Neuronal stem cell (in vitro differentiated cells): ENCODE measurements at regions not wholly inside any gene's neighbourhood (a gene's known extent, or its start where the extent isn't known, plus 50 kb on each side); places are given as distances from the start of the nearest gene placed in this dataset.

Experiments
- DNase-seq: peaks from one replicate; pipeline ENCODE4 v3.0.0-alpha.2; 2013; ENCODE audit warnings: low spot score
- H2AFZ ChIP-seq: one replicate; pipeline ENCODE4 v1.6.1; 2013; ENCODE audit warnings: mild to moderate bottlenecking, low read length, inconsistent platforms
- H2AK5ac ChIP-seq: 2 replicates; pipeline ENCODE4 v1.6.1; 2013; ENCODE audit warnings: low read depth, mild to moderate bottlenecking, inconsistent platforms, low read length, moderate library complexity, mixed read lengths
- H2BK120ac ChIP-seq: 2 replicates; pipeline ENCODE4 v1.6.1; 2013; ENCODE audit warnings: low read depth, mild to moderate bottlenecking, inconsistent platforms, low read length, moderate library complexity, mixed read lengths
- H2BK12ac ChIP-seq: one replicate; pipeline ENCODE4 v1.6.1; 2013; ENCODE audit warnings: low read length, inconsistent platforms
- H2BK15ac ChIP-seq: 2 replicates; pipeline ENCODE4 v1.6.1; 2013; ENCODE audit warnings: mild to moderate bottlenecking, low read length, inconsistent platforms, mixed read lengths
- H2BK5ac ChIP-seq: one replicate; pipeline ENCODE4 v1.6.1; 2013; ENCODE audit warnings: inconsistent platforms, mild to moderate bottlenecking, low read length, moderate library complexity
- H3K14ac ChIP-seq: one replicate; pipeline ENCODE4 v1.6.1; 2013; ENCODE audit warnings: low read length, inconsistent platforms
- H3K18ac ChIP-seq: 2 replicates; pipeline ENCODE4 v1.6.1; 2013; ENCODE audit warnings: low read length, inconsistent platforms
- H3K23ac ChIP-seq: 2 replicates; pipeline ENCODE4 v1.6.1; 2013; ENCODE audit warnings: low read depth, mild to moderate bottlenecking, mixed read lengths, low read length, inconsistent platforms; ENCODE audit not compliant: poor library complexity
- H3K27ac ChIP-seq: replicated peaks from 3 replicates; pipeline ENCODE4 v1.5.1; 2013; ENCODE audit warnings: low read length, inconsistent platforms
- H3K27me3 ChIP-seq, 3 experiments: 2 replicates each; pipeline ENCODE4 v1.6.1; 2013; ENCODE audit warnings: low read length in 3 of 3, mild to moderate bottlenecking in 2 of 3, inconsistent platforms in 1 of 3, low read depth in 1 of 3, mixed read lengths in 1 of 3, moderate library complexity in 1 of 3; ENCODE audit not compliant: control insufficient read depth in 3 of 3, insufficient read depth in 3 of 3
- H3K36me3 ChIP-seq, 2 donors: replicated peaks in 1 of 2; 2 replicates each; pipeline ENCODE4 v1.6.1; 2013; ENCODE audit warnings: low read length in 2 of 2; ENCODE audit not compliant: control insufficient read depth in 2 of 2, insufficient read depth in 2 of 2
- H3K4ac ChIP-seq: 2 replicates; pipeline ENCODE4 v1.6.1; 2013; ENCODE audit warnings: inconsistent platforms, mild to moderate bottlenecking, low read length, moderate library complexity
- H3K4me1 ChIP-seq, 2 donors: 1 replicate in 1 of 2; 2 replicates in 1 of 2; pipeline ENCODE4 v1.6.1; 2013; ENCODE audit warnings: low read length in 2 of 2, low read depth in 1 of 2; ENCODE audit not compliant: control insufficient read depth in 2 of 2, insufficient read depth in 1 of 2
- H3K4me2 ChIP-seq: one replicate; pipeline ENCODE4 v1.6.1; 2013; ENCODE audit warnings: mild to moderate bottlenecking, low read length, inconsistent platforms; ENCODE audit not compliant: insufficient read depth, poor library complexity, severe bottlenecking
- H3K4me3 ChIP-seq, 2 donors: 2 replicates each; pipeline ENCODE4 v1.5.1; 2013; ENCODE audit warnings: low read length in 2 of 2, mild to moderate bottlenecking in 2 of 2, inconsistent platforms in 1 of 2, moderate library complexity in 1 of 2
- H3K79me1 ChIP-seq: one replicate; pipeline ENCODE4 v1.6.1; 2013; ENCODE audit warnings: low read depth, mild to moderate bottlenecking, inconsistent platforms, low read length, moderate library complexity
- H3K9ac ChIP-seq: one replicate; pipeline ENCODE4 v1.6.1; 2013; ENCODE audit warnings: mild to moderate bottlenecking, low read depth, low read length, inconsistent platforms; ENCODE audit not compliant: poor library complexity
- H3K9me3 ChIP-seq, 2 donors: replicated peaks in 1 of 2; 2 replicates each; pipeline versions ENCODE3 to v1.6.1; 2013; ENCODE audit warnings: low read length in 2 of 2, mild to moderate bottlenecking in 2 of 2, inconsistent platforms in 1 of 2, low read depth in 1 of 2, mixed read lengths in 1 of 2, moderate library complexity in 1 of 2; ENCODE audit not compliant: control insufficient read depth in 2 of 2, insufficient read depth in 1 of 2
- H4K8ac ChIP-seq: one replicate; pipeline ENCODE4 v1.6.1; 2013; ENCODE audit warnings: low read depth, mild to moderate bottlenecking, inconsistent platforms, low read length, moderate library complexity
- H4K91ac ChIP-seq: one replicate; pipeline ENCODE4 v1.6.1; 2013; ENCODE audit warnings: low read length, low read depth, mild to moderate bottlenecking, inconsistent platforms; ENCODE audit not compliant: poor library complexity
- WGBS, 2 donors: extraction: QIAGEN DNeasy Blood & Tissue Kit; methylation state at CpG; one replicate each; pipeline ENCODE4 v1.1.7; 2013; ENCODE audit warnings: missing lambda C conversion rate in 2 of 2, mixed read lengths in 1 of 2; ENCODE audit not compliant: insufficient read length in 2 of 2, insufficient replicate concordance in 1 of 2; ENCODE audit errors: extremely low coverage in 2 of 2; 5-methylcytosine and 5-hydroxymethylcytosine counted together

DNA sequence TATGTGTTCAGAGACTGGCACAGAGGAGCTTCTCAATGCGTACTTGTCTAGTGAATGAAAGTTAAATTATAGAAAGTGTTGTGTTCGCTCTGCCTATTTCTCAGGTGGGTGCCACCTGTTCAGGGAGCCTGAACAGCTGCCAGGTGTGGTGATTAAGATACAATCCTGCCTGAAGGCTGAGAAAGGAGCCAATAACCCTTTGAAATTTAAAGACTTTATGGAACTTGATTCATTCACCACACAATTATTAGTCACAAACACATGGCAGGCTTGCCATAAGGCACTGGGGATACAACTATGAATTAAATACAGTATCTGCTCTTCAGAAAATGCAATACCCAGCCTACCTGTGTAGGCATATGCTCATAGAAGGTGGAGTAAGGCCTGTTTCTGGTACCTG, 92.9 kb upstream of the AMOTL1 start:
- H3K14ac ChIP-seq: no peak overlapping the region
- H3K23ac ChIP-seq: no peak overlapping the region
- no peaks in the 10 kb centered on the region for H3K4me1 ChIP-seq
- no peaks in the 10 kb centered on the region for H3K79me1 ChIP-seq
- H3K18ac ChIP-seq: no peak overlapping the region
- no peak overlapping the region for H3K4me2 ChIP-seq
- H2BK12ac ChIP-seq: no peak overlapping the region
- H3K9ac ChIP-seq: no peak overlapping the region
- H3K27ac ChIP-seq: no peak overlapping the region
- H3K27me3 ChIP-seq: no peaks in the 10 kb centered on the region
- peaks cover 0 to 2% of the 10 kb centered on the region in 2 donors for H3K9me3 ChIP-seq
- H3K36me3 ChIP-seq: no peaks in the 10 kb centered on the region
- no peak overlapping the region for H2BK120ac ChIP-seq
- no peak overlapping the region for H2BK15ac ChIP-seq
- WGBS, 2 donors: no CpG with 5 or more reads among the region's 2 CpGs
- no peak overlapping the region for H2AK5ac ChIP-seq
- no peak overlapping the region for H3K4me3 ChIP-seq
- no peak overlapping the region for H4K8ac ChIP-seq
- no peak overlapping the region for H3K4ac ChIP-seq
- no peak for DNase-seq
- no peak overlapping the region for H4K91ac ChIP-seq
- H2BK5ac ChIP-seq: no peak overlapping the region
- H2AFZ ChIP-seq: no peak overlapping the region

- Histone ChIP-seq H3K9me3 (peaks cover 0 to 2% of the 10 kb centered on the region in 2 donors), H2AFZ (no peak overlapping the region), H3K4ac (no peak overlapping the region), H3K18ac (no peak overlapping the region), H4K8ac (no peak overlapping the region), H2BK15ac (no peak overlapping the region), H2BK12ac (no peak overlapping the region), H4K91ac (no peak overlapping the region), H3K36me3 (no peaks in the 10 kb centered on the region), H2BK120ac (no peak overlapping the region), H3K4me1 (no peaks in the 10 kb centered on the region), H2AK5ac (no peak overlapping the region), H3K27me3 (no peaks in the 10 kb centered on the region), H3K14ac (no peak overlapping the region), H2BK5ac (no peak overlapping the region), H3K4me2 (no peak overlapping the region), H3K23ac (no peak overlapping the region), H3K4me3 (no peak overlapping the region), H3K27ac (no peak overlapping the region), H3K9ac (no peak overlapping the region), H3K79me1 (no peaks in the 10 kb centered on the region)
- DNase-seq: no peak
These were observed 92.3 kb upstream of the AMOTL1 start for GRCh38 chr11:94675813-94676212.

DNA sequence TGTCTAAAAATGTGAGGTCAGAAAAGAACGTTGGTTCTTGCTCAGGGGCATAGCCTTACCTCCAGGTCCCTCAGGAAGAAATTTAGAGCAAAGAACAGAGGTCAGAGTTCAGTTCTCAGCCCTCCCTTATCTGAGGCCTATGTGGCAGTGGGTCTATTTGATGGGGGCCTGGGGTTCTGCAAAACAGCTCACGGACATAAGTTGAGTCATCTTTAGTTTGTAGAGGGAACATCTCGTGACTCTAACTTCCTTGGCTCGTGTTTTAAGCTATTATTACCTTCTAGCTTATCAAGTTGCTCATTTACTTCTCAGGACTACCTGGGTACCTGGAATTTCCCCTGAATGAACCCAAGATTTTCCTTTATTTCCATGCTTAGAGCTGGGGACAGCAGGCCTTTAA, 91.3 kb upstream of the AMOTL1 start:
- Histone ChIP-seq H3K4me1 (no peaks in the 10 kb centered on the region), H2AFZ (no peak overlapping the region), H3K4ac (no peak overlapping the region), H4K91ac (no peak overlapping the region), H3K27me3 (no peaks in the 10 kb centered on the region), H2BK15ac (no peak overlapping the region), H3K18ac (no peak overlapping the region), H3K4me2 (no peak overlapping the region), H3K9me3 (peaks cover 0 to under 1% of the 10 kb centered on the region in 2 donors), H2AK5ac (no peak overlapping the region), H3K23ac (no peak overlapping the region), H3K36me3 (no peaks in the 10 kb centered on the region), H3K14ac (no peak overlapping the region), H3K9ac (no peak overlapping the region), H4K8ac (no peak overlapping the region), H3K27ac (no peak overlapping the region), H2BK5ac (no peak overlapping the region), H3K4me3 (no peak overlapping the region), H3K79me1 (no peaks in the 10 kb centered on the region), H2BK120ac (no peak overlapping the region), H2BK12ac (no peak overlapping the region)
- no CpG with 5 or more reads among the region's 4 CpGs for WGBS, 2 donors
- DNase-seq: no peak

DNA sequence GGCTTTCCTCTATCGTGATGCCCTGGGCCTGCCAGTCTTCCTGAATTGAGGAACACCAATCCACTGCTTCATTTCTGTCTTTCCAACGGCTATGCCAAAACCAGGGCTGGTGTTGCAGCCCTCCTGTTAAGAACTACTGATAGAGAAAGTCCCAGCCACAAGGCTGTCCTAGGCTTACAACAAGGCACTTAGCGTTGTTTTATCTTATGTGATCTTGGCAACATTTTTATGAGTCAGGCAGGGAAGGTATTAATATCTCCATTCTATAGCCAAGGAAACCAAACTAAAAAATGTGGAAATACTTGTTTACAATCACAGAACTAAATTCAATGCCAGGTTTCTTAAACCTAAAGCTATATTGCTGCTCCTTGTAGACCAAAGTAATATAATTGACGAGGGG, 89.9 kb upstream of the AMOTL1 start:
- H3K18ac ChIP-seq: no peak overlapping the region
- H3K4ac ChIP-seq: no peak overlapping the region
- H3K27ac ChIP-seq: no peak overlapping the region
- no peak overlapping the region for H2BK120ac ChIP-seq
- H3K4me1 ChIP-seq: no peaks in the 10 kb centered on the region
- H3K9me3 ChIP-seq: no peaks in the 10 kb centered on the region
- no CpG with 5 or more reads among the region's 4 CpGs for WGBS, 2 donors
- no peaks in the 10 kb centered on the region for H3K36me3 ChIP-seq
- H2BK12ac ChIP-seq: no peak overlapping the region
- H4K91ac ChIP-seq: no peak overlapping the region
- no peaks in the 10 kb centered on the region for H3K27me3 ChIP-seq
- no peak overlapping the region for H3K4me3 ChIP-seq
- no peak overlapping the region for H2BK5ac ChIP-seq
- no peaks in the 10 kb centered on the region for H3K79me1 ChIP-seq
- no peak overlapping the region for H4K8ac ChIP-seq
- no peak overlapping the region for H2AK5ac ChIP-seq
- DNase-seq: no peak
- no peak overlapping the region for H3K23ac ChIP-seq
- no peak overlapping the region for H3K14ac ChIP-seq
- no peak overlapping the region for H2BK15ac ChIP-seq
- H2AFZ ChIP-seq: no peak overlapping the region
- no peak overlapping the region for H3K4me2 ChIP-seq
- H3K9ac ChIP-seq: no peak overlapping the region
